Endothelial cell of umbilical vein (primary cell): ENCODE measurements at regions not wholly inside any gene's neighbourhood (a gene's known extent, or its start where the extent isn't known, plus 50 kb on each side); places are given as distances from the start of the nearest gene placed in this dataset.
"Not testable (repeated sequence)": the region's sequence is repeated elsewhere in the genome, so short reads cannot be mapped to it uniquely, and the experiment has no call there.

Experiments
- EZH2 ChIP-seq: IDR thresholded peaks from 2 replicates; pipeline ENCODE4 v1.6.1; 2012; ENCODE audit warnings: borderline replicate concordance, low read depth, mild to moderate bottlenecking, moderate library complexity, low read length, inconsistent platforms; ENCODE audit not compliant: severe bottlenecking
- POLR2A ChIP-seq: IDR thresholded peaks from 2 replicates; pipeline ENCODE4 v1.6.1; 2012; ENCODE audit warnings: low read depth, mild to moderate bottlenecking, control low read depth, low read length
- TF ChIP-seq, protein P1 (sequence below), 2 donors: IDR thresholded peaks; 1 replicate in 1 of 2; 2 replicates in 1 of 2; pipeline ENCODE4 v1.5.1; 2011; ENCODE audit warnings: low read length in 2 of 2, mild to moderate bottlenecking in 2 of 2, moderate library complexity in 2 of 2, control low read depth in 1 of 2, inconsistent platforms in 1 of 2, low read depth in 1 of 2; ENCODE audit not compliant: insufficient read depth in 1 of 2; ENCODE audit errors: extremely low read depth in 1 of 2

DNA sequence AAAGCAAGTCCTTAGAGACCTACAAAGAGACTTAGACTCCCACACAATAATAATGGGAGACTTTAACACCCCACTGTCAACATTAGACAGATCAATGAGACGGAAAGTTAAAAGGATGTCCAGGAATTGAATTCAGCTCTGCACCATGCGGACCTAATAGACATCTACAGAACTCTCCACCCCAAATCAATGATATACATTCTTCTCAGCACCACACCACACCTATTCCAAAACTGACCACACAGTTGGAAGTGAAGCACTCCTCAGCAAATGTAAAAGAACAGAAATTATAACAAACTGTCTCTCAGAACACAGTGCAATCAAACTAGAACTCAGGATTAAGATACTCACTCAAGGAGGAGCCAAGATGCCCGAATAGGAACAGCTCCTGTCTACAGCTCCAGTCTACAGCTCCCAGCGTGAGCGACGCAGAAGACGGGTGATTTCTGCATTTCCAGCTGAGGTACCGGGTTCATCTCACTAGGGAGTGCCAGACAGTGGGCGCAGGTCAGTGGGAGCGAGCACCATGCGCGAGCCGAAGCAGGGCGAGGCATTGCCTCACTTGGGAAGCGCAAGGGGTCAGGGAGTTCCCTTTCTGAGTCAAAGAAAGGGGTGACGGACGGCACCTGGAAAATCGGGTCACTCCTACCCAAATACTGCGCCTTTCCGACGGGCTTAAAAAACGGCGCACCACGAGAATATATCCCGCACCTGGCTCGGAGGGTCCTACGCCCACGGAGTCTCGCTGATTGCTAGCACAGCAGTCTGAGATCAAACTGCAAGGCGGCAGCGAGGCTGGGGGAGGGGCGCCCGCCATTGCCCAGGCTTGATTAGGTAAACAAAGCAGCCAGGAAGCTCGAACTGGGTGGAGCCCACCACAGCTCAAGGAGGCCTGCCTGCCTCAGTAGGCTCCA is 66.6 kb upstream of the ZNF30 start:
- TF ChIP-seq POLR2A, EZH2: not testable (repeated sequence)
- TF ChIP-seq, protein P1, sequence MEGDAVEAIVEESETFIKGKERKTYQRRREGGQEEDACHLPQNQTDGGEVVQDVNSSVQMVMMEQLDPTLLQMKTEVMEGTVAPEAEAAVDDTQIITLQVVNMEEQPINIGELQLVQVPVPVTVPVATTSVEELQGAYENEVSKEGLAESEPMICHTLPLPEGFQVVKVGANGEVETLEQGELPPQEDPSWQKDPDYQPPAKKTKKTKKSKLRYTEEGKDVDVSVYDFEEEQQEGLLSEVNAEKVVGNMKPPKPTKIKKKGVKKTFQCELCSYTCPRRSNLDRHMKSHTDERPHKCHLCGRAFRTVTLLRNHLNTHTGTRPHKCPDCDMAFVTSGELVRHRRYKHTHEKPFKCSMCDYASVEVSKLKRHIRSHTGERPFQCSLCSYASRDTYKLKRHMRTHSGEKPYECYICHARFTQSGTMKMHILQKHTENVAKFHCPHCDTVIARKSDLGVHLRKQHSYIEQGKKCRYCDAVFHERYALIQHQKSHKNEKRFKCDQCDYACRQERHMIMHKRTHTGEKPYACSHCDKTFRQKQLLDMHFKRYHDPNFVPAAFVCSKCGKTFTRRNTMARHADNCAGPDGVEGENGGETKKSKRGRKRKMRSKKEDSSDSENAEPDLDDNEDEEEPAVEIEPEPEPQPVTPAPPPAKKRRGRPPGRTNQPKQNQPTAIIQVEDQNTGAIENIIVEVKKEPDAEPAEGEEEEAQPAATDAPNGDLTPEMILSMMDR (IDR thresholded peaks at IDR 0.05; ENCODE audit: extremely low read depth in 1 of 2, insufficient read depth in 1 of 2, low read depth in 1 of 2, low read length in 2 of 2) = not testable (repeated sequence)
